IMR-90 (cell line): ENCODE measurements at regions not wholly inside any gene's neighbourhood (a gene's known extent, or its start where the extent isn't known, plus 50 kb on each side); places are given as distances from the start of the nearest gene placed in this dataset.

Experiments
- ATAC-seq: fragments of 200-7000 bp; cut with Tn5 transposase; 2 replicates; pipeline ENCODE4 v1.9.1; 2020; ENCODE audit warnings: low read depth, mild to moderate bottlenecking, moderate library complexity
- BruUV-seq: library from RNA; stranded (reverse); fragments of 400-500 nt; replicated peaks from 2 replicates; lab custom pipeline; 2021; lab: Mats Ljungman, UMichigan
- CTCF ChIA-PET: fragments of 300-600 bp; formaldehyde crosslinking; extraction: SDS; loops from one replicate; lab custom pipeline; 2021; ENCODE audit warnings: antibody characterized with exemption; lab: Yijun Ruan, JAX
- POLR2A ChIA-PET: fragments of 300-600 bp; sonication (Branson Sonifier 250); formaldehyde crosslinking; loops from one replicate; lab custom pipeline; 2022; ENCODE audit warnings: antibody characterized with exemption; ENCODE audit not compliant: unreplicated experiment; lab: Charles Lee
- DNase-seq: peaks from one replicate; pipeline ENCODE4 v3.0.0; 2013
- H2AFZ ChIP-seq: replicated peaks from 2 replicates; pipeline ENCODE3; 2013; ENCODE audit warnings: low read length, mild to moderate bottlenecking; ENCODE audit not compliant: poor library complexity
- H2AK5ac ChIP-seq: 2 replicates; pipeline ENCODE4 v1.6.1; 2013; ENCODE audit warnings: low read depth, low read length, inconsistent platforms
- H2AK9ac ChIP-seq: replicated peaks from 2 replicates; pipeline ENCODE3; 2013; ENCODE audit warnings: mild to moderate bottlenecking, low read depth, low read length, moderate library complexity; ENCODE audit not compliant: poor library complexity
- H2BK120ac ChIP-seq: 2 replicates; pipeline ENCODE4 v1.6.1; 2013; ENCODE audit warnings: low read depth, low read length, inconsistent platforms
- H2BK15ac ChIP-seq: 3 replicates; pipeline ENCODE4 v1.6.1; 2013; ENCODE audit warnings: low read depth, low read length, inconsistent platforms
- H2BK20ac ChIP-seq: 2 replicates; pipeline ENCODE4 v1.6.1; 2013; ENCODE audit warnings: low read depth, mild to moderate bottlenecking, inconsistent platforms, low read length, moderate library complexity
- H2BK5ac ChIP-seq: 2 replicates; pipeline ENCODE4 v1.6.1; 2013; ENCODE audit warnings: mild to moderate bottlenecking, low read depth, low read length, inconsistent platforms; ENCODE audit not compliant: poor library complexity, severe bottlenecking
- H3K14ac ChIP-seq: replicated peaks from 2 replicates; pipeline ENCODE4 v1.6.1; 2013; ENCODE audit warnings: low read depth, low read length, inconsistent platforms
- H3K18ac ChIP-seq: 2 replicates; pipeline ENCODE4 v1.6.1; 2013; ENCODE audit warnings: low read depth, low read length, control low read depth
- H3K23ac ChIP-seq: 2 replicates; pipeline ENCODE4 v1.6.1; 2013; ENCODE audit warnings: low read depth, low read length, inconsistent platforms
- H3K27ac ChIP-seq: 2 replicates; pipeline ENCODE4 v1.5.1; 2013; ENCODE audit warnings: mild to moderate bottlenecking, control low read depth, low read length; ENCODE audit not compliant: insufficient read depth
- H3K27me3 ChIP-seq: 2 replicates; pipeline ENCODE4 v1.6.1; 2013; ENCODE audit warnings: low read length; ENCODE audit not compliant: control insufficient read depth, insufficient read depth
- H3K36me3 ChIP-seq: 2 replicates; pipeline ENCODE4 v1.6.1; 2013; ENCODE audit warnings: low read length, mixed read lengths; ENCODE audit not compliant: control insufficient read depth, insufficient read depth
- H3K4ac ChIP-seq: 2 replicates; pipeline ENCODE4 v1.6.1; 2013; ENCODE audit warnings: low read depth, low read length, inconsistent platforms
- H3K4me1 ChIP-seq: 2 replicates; pipeline ENCODE4 v1.6.1; 2013; ENCODE audit warnings: low read length, mixed read lengths; ENCODE audit not compliant: control insufficient read depth, insufficient read depth
- H3K4me2 ChIP-seq: 2 replicates; pipeline ENCODE4 v1.6.1; 2013; ENCODE audit warnings: low read depth, mild to moderate bottlenecking, control low read depth, low read length, moderate library complexity
- H3K4me3 ChIP-seq: 2 replicates; pipeline ENCODE4 v1.5.1; 2013; ENCODE audit warnings: low read depth, mild to moderate bottlenecking, control low read depth, low read length, moderate library complexity; ENCODE audit not compliant: insufficient read depth
- H3K56ac ChIP-seq: 2 replicates; pipeline ENCODE4 v1.6.1; 2013; ENCODE audit warnings: low read length, inconsistent platforms; ENCODE audit not compliant: insufficient read depth; ENCODE audit errors: extremely low read depth
- H3K79me1 ChIP-seq, 2 experiments: 2 replicates each; pipeline ENCODE4 v1.6.1; 2013; ENCODE audit warnings: low read length in 2 of 2, inconsistent platforms in 1 of 2, low read depth in 1 of 2
- H3K9ac ChIP-seq: 2 replicates; pipeline ENCODE4 v1.6.1; 2013; ENCODE audit warnings: low read depth, low read length, control low read depth
- H3K9me1 ChIP-seq: 2 replicates; pipeline ENCODE4 v1.6.1; 2013; ENCODE audit warnings: low read length, inconsistent platforms; ENCODE audit not compliant: insufficient read depth
- H3K9me3 ChIP-seq: 2 replicates; pipeline ENCODE4 v1.6.1; 2013; ENCODE audit warnings: low read length; ENCODE audit not compliant: control insufficient read depth, insufficient read depth
- H4K20me1 ChIP-seq: 2 replicates; pipeline ENCODE4 v1.6.1; 2013; ENCODE audit warnings: low read length, inconsistent platforms; ENCODE audit not compliant: insufficient read depth
- H4K5ac ChIP-seq: 2 replicates; pipeline ENCODE4 v1.6.1; 2013; ENCODE audit warnings: mild to moderate bottlenecking, low read depth, low read length, control low read depth
- H4K8ac ChIP-seq, 2 experiments: 2 replicates each; pipeline ENCODE4 v1.6.1; 2013; ENCODE audit warnings: low read depth in 2 of 2, low read length in 2 of 2, control low read depth in 1 of 2, inconsistent platforms in 1 of 2
- H4K91ac ChIP-seq: 2 replicates; pipeline ENCODE4 v1.6.1; 2013; ENCODE audit warnings: low read depth, low read length, inconsistent platforms; ENCODE audit not compliant: insufficient read depth
- CEBPB ChIP-seq: IDR thresholded peaks from 2 replicates; pipeline ENCODE4 v1.6.1; 2012; ENCODE audit warnings: low read depth, low read length, improper control_type of control experiment
- CTCF ChIP-seq: conservative IDR thresholded peaks from 2 replicates; pipeline ENCODE4 v1.5.1; 2012; ENCODE audit warnings: mild to moderate bottlenecking, low read depth, low read length, improper control_type of control experiment
- FOS ChIP-seq: fragments of 150-350 bp; IDR thresholded peaks from 2 replicates; pipeline ENCODE4 v1.6.1; 2016; ENCODE audit warnings: low read depth, low read length
- MAFK ChIP-seq: IDR thresholded peaks from 2 replicates; pipeline ENCODE4 v1.6.1; 2012; ENCODE audit warnings: low read depth, low read length, improper control_type of control experiment
- MXI1 ChIP-seq: IDR thresholded peaks from 2 replicates; pipeline ENCODE4 v1.6.1; 2012; ENCODE audit warnings: low read depth, mild to moderate bottlenecking, low read length, moderate library complexity, borderline replicate concordance
- POLR2A ChIP-seq: IDR thresholded peaks from 2 replicates; pipeline ENCODE4 v1.6.1; 2012; ENCODE audit warnings: mild to moderate bottlenecking, low read depth, low read length
- RAD21 ChIP-seq: IDR thresholded peaks from 2 replicates; pipeline ENCODE4 v1.6.1; 2012; ENCODE audit warnings: low read length, improper control_type of control experiment
- RCOR1 ChIP-seq: IDR thresholded peaks from 2 replicates; pipeline ENCODE4 v1.6.1; 2012; ENCODE audit warnings: mild to moderate bottlenecking, low read length, improper control_type of control experiment; ENCODE audit not compliant: insufficient replicate concordance
- RFX5 ChIP-seq: IDR thresholded peaks from 2 replicates; pipeline ENCODE4 v1.8.0; 2012; ENCODE audit warnings: low read depth, mild to moderate bottlenecking, low read length, moderate library complexity
- SMC3 ChIP-seq: fragments of 150-350 bp; IDR thresholded peaks from 2 replicates; pipeline ENCODE4 v1.6.1; 2016; ENCODE audit warnings: low read depth, mild to moderate bottlenecking, antibody characterized with exemption, low read length, moderate library complexity
- USF2 ChIP-seq: fragments of 150-350 bp; IDR thresholded peaks from 2 replicates; pipeline ENCODE4 v1.6.1; 2017; ENCODE audit warnings: mild to moderate bottlenecking, antibody characterized with exemption, low read length, low read depth
- WGBS, 2 experiments: methylation state at CpG; one replicate each; pipeline versions ENCODE4 v1.1.5 to v1.1.7; 2013; ENCODE audit warnings: missing lambda C conversion rate in 2 of 2; ENCODE audit not compliant: insufficient read length in 1 of 2; ENCODE audit errors: extremely low coverage in 2 of 2; 5-methylcytosine and 5-hydroxymethylcytosine counted together
- dilution Hi-C: fragments of 300-500 bp; cut with HindIII; formaldehyde crosslinking; loops from one replicate; pipeline ENCODE4 v1.14.3; 2018; ENCODE audit warnings: low sequenced_read_pairs; ENCODE audit not compliant: unreplicated experiment
- in situ Hi-C: fragments of 300-500 bp; cut with MboI; formaldehyde crosslinking; loops from 3 replicates; pipeline ENCODE4 v1.14.3; 2019; ENCODE audit warnings: low sequenced_read_pairs, inconsistent platforms, mixed read lengths
- intact Hi-C: fragments of 100-400 bp; cut with micrococcal nuclease; formaldehyde crosslinking; loops from 2 replicates; pipeline ENCODE4 v1.10.0; 2022

DNA sequence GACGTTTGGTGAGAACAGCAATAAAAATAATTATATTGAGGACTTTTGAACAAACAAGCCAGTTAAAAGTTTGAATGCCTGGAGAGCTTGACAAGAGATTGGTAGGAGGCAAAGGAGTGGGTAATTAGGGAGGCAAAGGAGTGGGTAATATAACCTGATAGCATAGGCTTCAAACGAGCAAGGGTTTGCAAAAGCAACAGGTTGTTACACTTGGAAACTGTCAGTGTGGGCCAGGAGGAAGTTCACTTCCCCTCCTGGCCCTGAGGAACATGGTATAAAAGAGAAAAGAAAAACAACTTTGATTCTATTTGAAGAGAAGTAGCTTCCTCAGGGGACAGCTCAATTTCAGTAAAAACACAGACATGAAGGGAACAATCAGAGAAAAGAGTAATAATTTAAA lies 121.7 kb downstream of the CCER1 start:
- dilution Hi-C loops = no loop called here
- DNase-seq = no peak
- peaks cover 3% of the 10 kb centered on the region; the same call in 1 of the 2 replicates for H3K9me1 ChIP-seq
- H3K9me3 ChIP-seq = no peaks in the 10 kb centered on the region
- H3K23ac ChIP-seq = no peak overlapping the region
- no peak overlapping the region for H2AK9ac ChIP-seq
- TF ChIP-seq POLR2A (no peak), FOS (no peak), MXI1 (no peak), RAD21 (no peak), CEBPB (no peak), USF2 (no peak), MAFK (no peak), SMC3 (no peak), RFX5 (no peak), CTCF (no peak), RCOR1 (no peak)
- no peaks in the 10 kb centered on the region for H3K4me1 ChIP-seq
- H3K79me1 ChIP-seq = no peaks in the 10 kb centered on the region
- no TSS peak for BruUV-seq
- H3K18ac ChIP-seq = no peak overlapping the region
- ATAC-seq = no peak
- H2AK5ac ChIP-seq = no peak overlapping the region
- no peak overlapping the region for H2AFZ ChIP-seq
- no peak overlapping the region for H3K4me3 ChIP-seq
- no peak overlapping the region for H4K5ac ChIP-seq
- no peak overlapping the region for H3K14ac ChIP-seq
- no peak overlapping the region for H3K56ac ChIP-seq
- H3K36me3 ChIP-seq = no peaks in the 10 kb centered on the region
- H2BK5ac ChIP-seq = no peak overlapping the region
- intact Hi-C loops = no loop called here
- ChIA-PET CTCF (interaction anchor here (0.7 kb wide), 1 partner anchor 21 kb away, joined by 3 read pairs; no protein-coding TSS in a partner anchor), POLR2A (no interaction called here)
- H3K4me2 ChIP-seq = no peak overlapping the region
- no peak overlapping the region for H4K8ac ChIP-seq
- H4K20me1 ChIP-seq = no peaks in the 10 kb centered on the region
- in situ Hi-C loops = no loop called here
- WGBS, 2 experiments = no CpG with 5 or more reads among the region's 2 CpGs
- H2BK120ac ChIP-seq = no peak overlapping the region
- H3K27me3 ChIP-seq = no peaks in the 10 kb centered on the region
- H3K9ac ChIP-seq = no peak overlapping the region
- no peak overlapping the region for H2BK20ac ChIP-seq
- no peak overlapping the region for H4K91ac ChIP-seq
- no peak overlapping the region for H2BK15ac ChIP-seq
- no peak overlapping the region for H3K27ac ChIP-seq
- no peak overlapping the region for H3K4ac ChIP-seq
